OCI-LY7 (cell line): ENCODE measurements at regions not wholly inside any gene's neighbourhood (a gene's known extent, or its start where the extent isn't known, plus 50 kb on each side); places are given as distances from the start of the nearest gene placed in this dataset.

Source experiments
- CTCF ChIP-seq: fragments of 200-600 bp; sonication (generic); conservative IDR thresholded peaks from 2 replicates; pipeline ENCODE4 v1.5.1; 2014; ENCODE audit warnings: mild to moderate bottlenecking, antibody characterized with exemption, low read length, moderate library complexity, mixed read lengths
- EZH2phosphoT487 ChIP-seq: fragments of 200-600 bp; sonication (generic); IDR thresholded peaks from 2 replicates; pipeline ENCODE4 v1.6.1; 2018; ENCODE audit warnings: low read depth, borderline replicate concordance, mild to moderate bottlenecking, mixed run types, antibody characterized with exemption, low read length, moderate library complexity, mixed read lengths

- peak; percentile 51 for TF ChIP-seq CTCF
- no peak for TF ChIP-seq EZH2phosphoT487
These were observed 53.0 kb upstream of the UBR2 start for GRCh38 chr6:42510795-42511194.
